ENCODE measurements at regions not wholly inside any gene's neighbourhood (a gene's known extent, or its start where the extent isn't known, plus 50 kb on each side); places are given as distances from the start of the nearest gene placed in this dataset.
A peak's percentile ranks its signal among the peaks of the same experiment; 100 is the strongest.

DNA sequence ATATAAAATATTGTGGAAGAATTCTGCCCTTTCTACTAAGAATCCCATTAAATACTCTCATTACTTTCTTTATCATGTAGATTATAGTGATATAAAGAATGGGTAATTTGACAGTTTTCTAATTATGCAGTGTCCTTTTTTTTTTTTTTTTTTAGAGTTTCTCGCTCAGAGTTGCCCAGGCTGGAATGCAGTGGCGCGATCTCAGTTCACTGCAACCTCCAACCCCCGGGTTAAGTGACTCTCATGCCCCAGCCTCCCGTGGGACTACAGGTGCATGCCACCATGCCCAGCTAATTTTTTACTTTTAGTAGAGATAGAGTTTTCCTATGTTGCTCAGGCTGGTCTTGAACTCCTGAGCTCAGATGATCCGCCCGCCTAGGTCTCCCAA lies 1143.4 kb upstream of the SORCS1 start:
- DNase-seq, result no peak

DNA sequence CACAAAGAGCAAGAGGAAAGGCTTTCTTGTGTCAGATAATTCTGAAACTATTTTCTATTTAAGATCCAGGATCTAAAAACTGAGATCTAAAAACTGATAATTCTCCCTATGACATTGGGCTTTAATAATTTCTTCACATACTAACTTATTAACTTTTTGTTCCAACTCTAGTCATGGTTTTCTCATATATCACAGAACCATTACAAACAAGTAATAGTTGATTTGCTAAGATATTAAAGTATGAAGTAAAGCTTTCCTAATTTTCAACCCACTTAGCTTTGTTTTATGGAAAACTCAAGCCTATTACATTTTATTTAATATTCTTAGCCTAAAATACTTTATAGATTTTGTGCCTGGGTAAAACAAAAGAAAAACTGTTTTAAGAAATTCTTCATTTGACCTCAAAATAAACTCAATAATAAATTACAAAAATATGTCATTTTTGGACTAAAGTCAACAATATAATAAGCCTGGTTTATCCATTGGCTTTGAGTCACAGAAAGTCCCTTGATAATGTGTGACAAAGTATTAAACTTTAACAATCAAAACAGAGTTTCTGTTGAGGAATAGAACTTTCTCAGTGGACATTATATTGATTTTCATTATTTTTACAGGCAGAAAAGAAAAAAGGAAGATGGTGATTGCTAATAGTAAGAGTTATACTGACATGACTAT lies 1142.9 kb upstream of the SORCS1 start:
- DNase-seq, result no peak

- peak; percentile 71 for DNase-seq
Observed at GRCh38 chr10:108303149-108303548, 1138.6 kb upstream of the SORCS1 start.

DNA sequence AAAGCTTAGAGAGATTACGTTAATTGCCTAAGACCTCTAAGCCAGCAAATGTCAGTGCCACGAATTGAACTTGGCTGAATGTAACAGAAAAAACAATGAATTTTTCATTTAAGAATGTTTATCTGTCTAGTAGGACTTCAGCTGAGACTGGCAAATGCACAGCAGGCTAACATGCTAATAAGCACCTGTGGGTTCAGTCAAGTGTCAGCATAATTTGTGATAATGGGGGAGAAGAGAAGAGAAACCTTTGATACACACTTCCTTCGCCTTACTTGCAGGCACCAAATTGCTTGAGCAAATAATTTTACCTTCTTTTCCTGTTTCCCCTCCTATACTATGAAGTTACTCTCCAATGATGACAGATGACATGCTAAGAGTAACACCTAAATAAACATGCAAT lies 1136.5 kb upstream of the SORCS1 start:
- DNase-seq, result no peak

DNA sequence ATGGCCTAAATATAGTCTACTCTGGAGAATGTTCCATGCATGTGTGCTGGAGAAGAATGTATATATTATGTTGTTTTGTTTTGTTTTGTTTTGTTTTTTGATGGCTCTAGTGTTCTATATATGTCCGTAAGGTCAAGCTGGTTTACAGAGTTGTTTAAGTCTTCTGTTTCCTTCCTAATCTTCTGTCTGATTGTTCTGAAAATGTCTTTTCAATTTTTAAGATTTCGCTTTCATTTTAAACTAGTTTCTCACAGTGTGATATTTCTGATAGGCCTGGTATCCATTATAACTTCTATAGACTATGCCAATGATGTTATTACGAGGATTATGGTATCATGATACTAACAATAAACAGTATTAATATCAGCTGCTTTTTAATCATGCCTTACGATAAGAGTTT lies 1126.3 kb upstream of the SORCS1 start:
- DNase-seq, result no peak

DNA sequence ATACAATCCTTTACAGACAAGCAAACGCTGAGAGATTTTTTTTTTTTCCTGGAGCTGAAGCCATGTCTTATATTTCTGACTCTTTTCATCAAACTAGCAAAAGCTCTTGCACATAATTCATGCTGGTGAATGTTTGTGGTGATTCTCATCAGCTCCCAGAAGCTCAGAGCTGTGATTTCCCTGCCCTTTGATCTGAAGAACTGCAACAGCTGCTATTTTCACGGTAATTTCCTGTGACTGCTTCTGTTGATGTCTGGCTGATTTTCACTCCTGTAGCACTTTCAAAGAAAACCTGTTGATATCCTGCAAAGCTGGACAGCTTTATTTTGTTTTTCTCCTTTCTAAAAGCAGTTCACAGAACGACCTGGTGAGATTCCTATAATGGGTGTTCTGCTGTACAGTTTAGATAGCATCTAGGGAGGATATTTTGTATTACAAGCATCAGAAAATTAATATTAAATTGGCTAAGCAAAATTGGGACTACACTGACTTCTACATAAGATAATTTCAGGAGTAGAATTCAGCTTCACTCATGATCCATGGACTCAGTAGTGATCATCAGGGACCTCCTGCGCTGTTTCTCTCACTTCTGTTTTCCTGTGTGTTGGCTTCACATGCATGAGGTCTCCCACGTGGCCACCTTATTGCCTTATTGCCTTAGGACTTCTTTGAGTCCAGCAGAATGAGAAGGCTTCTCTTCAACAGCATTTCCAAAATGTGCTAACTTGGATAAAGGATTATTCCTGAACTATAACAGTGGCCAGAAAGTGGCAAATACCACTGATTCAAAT lies 1111.6 kb upstream of the SORCS1 start:
- DNase-seq, result peak; percentile 1

GRCh38 chr10:108260383-108260906 lies 1095.9 kb upstream of the SORCS1 start:
- DNase-seq, result no peak

DNA sequence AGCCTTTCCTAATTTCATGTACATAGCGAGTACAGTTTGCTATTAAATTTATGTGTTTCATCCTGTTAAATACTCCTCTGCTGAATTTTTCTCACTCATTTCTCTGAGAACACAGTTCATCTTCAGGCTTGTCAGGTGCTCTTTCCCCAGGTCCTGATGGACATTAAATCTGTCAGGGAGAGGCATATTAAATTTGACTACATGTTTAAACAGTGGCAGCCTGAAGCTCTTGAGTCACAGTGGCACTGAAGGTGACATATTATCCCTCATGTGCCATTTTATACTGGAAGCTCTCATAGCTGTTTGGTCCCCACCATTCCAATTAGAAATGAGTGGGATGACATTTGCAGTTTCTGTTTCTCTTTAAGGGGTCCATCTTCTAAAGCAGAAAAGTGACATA lies 1089.6 kb upstream of the SORCS1 start:
- no peak for DNase-seq

GRCh38 chr10:108252771-108253170 lies 1088.3 kb upstream of the SORCS1 start:
- DNase-seq, result no peak

- no peak for DNase-seq
Observed at GRCh38 chr10:108250936-108251620, 1086.6 kb upstream of the SORCS1 start.

- no peak for DNase-seq
Observed at GRCh38 chr10:108249940-108250339, 1085.4 kb upstream of the SORCS1 start.

DNA sequence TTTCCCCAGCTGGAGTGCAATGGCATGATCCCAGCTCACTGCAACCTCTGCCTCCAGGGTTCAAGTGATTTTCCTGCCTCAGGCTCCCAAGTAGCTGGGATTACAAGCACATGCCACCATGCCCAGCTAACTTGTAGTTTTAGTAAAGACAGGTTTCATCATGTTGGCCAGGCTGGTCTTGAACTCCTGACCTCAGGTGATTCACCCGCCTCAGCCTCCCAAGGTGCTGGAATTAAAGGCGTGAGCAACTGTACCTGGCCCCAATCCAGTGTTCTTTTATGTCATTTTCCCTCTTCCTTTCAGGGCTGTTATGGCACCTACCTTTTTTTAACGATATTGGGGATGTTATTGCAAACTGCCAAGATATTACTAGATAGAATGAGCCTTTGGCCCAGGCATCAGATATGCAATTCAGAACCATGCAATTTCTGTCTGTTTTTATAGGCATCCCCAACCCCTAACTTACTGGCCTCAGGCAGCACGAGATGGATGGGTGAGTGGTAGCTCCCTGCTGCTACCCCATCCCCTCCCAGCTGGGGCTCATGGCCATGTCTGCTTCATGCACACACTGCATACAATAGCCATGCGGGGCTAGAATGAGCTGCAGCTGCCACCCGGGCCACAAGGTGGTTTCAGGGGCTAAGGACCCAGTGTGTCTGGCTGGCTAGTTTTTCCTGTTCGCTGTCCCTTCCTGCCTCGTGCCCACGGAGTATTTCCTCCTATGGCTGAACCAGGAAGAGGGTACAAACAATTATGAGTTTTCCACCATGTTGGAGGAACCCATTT lies 1080.1 kb upstream of the SORCS1 start:
- DNase-seq, result no peak

DNA sequence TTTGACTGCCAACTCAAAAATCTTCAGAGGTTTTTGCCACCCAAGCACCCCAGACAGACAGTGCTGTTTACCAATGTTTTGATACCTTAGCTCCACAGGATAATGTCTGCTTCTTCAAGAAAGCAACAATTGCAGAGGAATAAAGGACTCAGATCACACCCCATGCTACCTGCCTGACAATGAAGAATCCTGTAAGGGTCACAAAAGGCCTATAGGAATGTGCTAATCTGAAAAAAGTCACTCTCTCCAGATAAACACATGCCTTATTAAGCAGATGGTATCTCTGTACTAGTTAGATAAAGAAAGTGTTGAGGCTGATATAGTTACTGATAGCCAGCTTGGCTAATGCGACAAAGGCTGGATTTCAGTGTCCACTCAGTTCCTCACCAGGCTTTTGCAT lies 1076.7 kb upstream of the SORCS1 start:
- DNase-seq, result no peak

DNA sequence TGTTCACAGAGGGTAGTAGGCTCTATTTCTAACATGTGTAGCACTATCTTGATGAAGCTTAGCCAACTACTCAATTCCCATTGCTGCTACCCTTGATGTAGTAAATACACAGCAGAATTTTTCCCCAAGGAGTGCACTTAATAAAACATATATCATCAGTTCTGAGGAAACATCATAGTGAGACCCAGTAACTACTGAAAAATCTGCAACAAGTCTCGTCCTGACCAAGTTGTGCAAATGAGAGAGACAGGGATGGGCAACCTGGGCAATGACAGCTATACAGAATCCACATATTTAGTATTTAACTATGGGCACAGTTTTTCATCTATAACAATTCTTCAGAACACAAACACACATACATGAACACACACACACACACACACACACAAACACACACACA lies 1073.8 kb upstream of the SORCS1 start:
- DNase-seq, result no peak

DNA sequence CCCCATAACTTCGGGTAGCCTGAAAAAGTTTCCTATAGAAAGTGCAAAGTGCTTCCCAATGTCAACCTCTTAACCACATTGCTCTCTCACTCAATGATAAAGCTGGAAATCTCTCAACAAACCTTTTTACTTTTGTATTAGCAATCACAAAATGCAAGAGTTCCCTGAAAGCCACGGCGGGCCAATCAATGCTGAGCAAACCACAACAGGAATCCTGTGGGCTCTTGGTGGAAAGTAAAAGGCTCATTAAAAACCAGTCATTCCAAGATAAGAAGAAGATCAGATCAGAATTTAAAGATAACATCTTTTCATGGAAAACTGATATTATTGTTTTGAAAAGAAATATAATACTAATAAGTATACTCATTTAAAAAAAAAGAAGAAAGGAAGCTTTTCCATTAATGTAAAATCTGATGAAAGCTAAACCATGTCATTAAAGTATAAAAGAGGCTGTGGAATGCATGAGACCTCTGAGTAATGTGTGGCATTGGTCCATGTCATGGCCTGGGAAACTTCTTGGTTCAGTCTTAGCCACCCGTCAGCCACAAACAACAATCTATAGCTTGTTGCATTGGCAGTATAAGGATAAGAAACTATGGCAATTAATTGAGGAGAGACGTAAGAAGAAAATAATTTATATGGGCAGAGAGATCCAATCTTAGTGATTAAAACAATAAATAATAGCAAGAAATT lies 1066.1 kb upstream of the SORCS1 start:
- DNase-seq, result peak; percentile 4

- DNase-seq, result no peak
Observed at GRCh38 chr10:108208732-108209131, 1044.2 kb upstream of the SORCS1 start.

- no peak for DNase-seq
Observed at GRCh38 chr10:108208038-108208437, 1043.5 kb upstream of the SORCS1 start.

- DNase-seq, result peak; percentile 44
Observed at GRCh38 chr10:108204528-108205305, 1040.2 kb upstream of the SORCS1 start.

DNA sequence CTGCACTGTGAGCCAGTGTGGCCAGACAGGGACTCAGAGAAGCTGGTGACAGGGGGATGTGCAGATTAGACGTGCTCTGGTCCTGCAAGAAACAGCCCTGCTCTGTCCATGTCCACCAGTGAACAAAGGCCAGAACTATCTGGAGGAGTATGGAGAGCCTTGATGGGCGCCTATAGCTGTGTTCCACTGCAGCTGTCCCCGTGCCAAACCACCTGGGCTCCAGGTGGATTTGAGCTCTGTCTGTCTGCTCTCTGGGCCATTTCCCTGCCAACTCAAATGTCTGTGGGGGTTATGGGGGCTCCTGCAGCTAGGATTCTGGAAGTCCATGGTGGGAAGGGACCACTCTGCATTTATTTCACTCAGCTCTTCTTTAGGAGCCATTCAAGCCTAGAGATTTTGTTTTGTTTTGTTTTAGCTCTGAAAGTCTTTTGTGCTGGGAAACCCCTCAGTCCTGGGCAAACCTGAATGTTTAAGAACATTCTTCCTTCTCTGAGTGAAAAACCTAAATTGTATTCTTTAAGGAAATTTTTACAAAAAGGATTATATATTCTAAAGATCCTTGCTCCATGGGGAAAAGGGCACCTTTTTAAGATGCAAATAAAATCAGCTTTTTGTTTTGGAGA lies 1039.5 kb upstream of the SORCS1 start:
- no peak for DNase-seq

- DNase-seq, result peak; percentile 28
Observed at GRCh38 chr10:108187408-108188012, 1023.0 kb upstream of the SORCS1 start.
